HG03196 (cell line): ENCODE measurements at regions not wholly inside any gene's neighbourhood (a gene's known extent, or its start where the extent isn't known, plus 50 kb on each side); places are given as distances from the start of the nearest gene placed in this dataset.

Source experiments
- ATAC-seq: cut with Tn5 transposase; IDR thresholded peaks from one replicate; pipeline ENCODE4 v1.9.1; 2021; ENCODE audit not compliant: unreplicated experiment

DNA sequence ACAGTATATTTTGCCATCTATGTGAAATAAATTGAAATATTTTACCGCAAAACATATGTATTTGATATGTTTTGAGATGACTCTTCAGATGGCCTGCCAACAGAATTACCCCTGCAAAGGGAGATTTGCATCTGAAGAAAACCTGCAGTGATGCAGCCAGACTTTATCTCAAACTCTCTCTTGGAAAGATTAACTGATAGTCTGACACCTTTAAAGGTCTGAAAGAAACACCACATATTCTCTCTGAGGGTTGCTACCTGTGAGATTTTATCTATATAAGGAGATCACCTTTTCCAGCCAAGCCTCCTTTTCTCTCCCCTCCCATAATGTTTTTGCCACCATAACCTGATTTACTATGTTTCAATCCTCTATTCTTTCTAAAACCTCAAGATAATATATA, 1106.3 kb upstream of the IGFBP7 start:
- no peak for ATAC-seq

DNA sequence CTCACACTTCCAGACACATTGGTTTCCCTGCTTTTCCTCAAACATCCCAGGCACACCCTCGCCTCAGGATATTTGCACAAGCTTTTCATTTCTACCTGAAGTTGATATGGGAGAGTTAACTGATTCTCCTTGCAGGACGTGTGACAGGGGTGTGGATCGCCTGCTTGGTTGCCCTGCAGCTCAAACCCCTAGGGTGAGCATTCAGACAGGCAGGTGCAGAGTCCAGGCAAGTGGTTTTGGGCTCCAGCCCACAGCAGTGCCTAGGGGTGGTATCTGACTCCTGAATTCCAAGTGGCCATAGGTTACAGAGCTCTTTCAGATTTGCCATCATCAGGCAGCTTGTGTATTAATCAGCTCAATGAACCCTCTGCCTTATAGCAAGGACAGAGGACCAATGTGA, 1104.2 kb upstream of the IGFBP7 start:
- no peak for ATAC-seq

DNA sequence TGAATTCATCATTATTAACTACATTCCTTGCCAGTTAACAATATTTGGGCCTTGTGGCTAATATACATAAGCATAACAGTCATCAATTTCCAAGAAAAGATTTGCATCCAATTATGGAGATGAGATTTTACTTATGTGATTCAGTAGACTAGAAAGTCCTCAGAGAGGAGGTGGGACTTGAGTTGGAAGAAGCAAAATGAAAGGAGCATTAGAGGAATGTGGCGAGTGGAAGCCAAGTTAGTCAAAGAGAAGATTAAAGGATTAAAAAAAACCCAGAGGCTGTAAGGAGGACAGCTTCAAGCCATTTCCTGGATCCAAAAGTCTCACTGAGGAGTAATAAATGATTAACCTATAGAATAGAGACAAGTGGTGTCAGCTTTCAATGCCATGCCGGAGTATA, 1099.4 kb upstream of the IGFBP7 start:
- no peak for ATAC-seq

DNA sequence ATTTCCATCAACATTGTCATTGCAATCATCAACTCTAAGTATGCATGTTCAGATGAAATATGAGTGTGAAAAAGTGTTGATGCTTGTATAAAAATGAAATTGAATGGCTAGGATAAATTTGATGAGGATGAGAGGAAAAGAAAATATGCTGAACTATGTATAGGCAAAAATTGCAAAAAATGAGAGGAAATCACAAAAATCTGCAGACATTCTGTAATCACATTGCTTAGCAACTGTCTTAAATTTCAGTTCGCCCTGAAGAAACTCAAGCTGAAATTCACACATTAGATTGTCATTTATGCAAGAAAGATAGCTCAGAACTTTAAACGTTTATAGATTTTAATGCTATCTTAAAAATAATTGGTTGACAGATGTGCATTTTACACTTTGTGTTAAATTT, 1098.8 kb upstream of the IGFBP7 start:
- ATAC-seq = no peak

DNA sequence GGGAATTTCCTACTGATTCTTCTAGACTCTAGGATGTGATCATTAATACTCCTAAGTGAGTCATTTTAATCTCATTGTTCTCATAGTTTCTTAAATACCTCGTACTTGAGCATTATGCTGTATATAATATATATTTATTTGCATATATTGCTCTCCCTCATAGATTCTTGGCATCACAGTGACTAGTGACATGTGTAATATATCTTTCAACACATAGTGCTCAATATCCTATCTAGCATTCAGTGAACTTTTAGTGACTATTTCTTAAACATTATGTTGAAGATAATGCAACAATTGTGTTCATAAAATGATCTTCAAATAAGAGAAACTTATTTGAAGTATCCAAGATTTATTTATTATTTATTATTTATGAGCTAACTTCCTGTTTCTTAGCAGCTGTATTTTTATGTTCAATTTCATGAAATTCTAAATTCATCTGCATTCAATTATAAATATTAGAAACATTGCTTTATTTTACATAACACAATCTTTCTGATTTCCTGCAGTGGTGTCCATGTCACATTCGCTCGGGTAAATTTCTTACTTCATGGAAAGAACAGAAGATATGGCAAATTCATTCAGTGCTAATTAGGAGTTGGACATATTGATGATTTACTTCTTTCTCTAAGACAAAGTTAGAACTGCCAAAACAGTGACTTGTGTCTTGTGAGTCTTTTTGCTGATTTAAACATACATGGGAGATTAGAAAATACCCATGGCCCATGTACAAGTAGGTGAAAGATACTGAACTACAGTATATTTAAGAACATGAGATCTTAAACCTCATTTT, 1095.5 kb upstream of the IGFBP7 start:
- ATAC-seq = no peak

DNA sequence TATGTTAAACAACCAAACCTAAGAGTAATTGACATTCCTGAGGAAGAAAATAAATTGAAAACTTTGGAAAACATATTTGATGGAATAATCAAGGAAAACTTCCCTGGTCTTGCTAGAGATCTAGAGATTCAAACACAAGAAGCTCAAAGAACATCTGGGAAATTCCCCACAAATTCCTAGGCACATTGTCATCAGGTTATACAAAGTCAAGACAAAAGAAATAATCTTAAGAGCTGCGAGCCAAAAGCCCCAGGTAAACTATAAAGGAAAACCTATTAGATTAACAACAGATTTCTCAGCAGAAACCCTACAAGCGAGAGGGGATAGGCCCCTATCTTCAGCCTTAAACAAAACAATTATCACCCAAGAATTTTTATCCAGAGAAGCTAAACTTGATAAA, 1082.0 kb upstream of the IGFBP7 start:
- ATAC-seq = no peak

DNA sequence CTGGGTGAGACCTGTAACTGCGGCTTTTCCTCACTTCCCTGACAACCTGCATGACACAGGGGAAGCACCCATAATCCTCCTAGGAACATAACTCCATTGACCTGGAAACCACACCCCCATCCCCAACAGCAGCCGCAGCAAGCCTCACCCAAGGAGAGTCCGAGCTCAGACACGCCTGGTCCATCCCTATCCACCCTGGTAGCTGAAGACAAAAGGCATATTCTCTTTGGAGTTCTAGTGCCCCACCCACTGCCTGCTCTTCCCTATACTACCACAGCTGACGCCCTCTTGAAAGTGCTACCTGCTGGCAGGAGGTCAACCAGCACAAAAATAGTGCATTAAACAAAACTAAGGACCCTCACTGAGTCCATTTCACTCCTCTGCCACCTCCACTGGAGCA, 1080.9 kb upstream of the IGFBP7 start:
- no peak for ATAC-seq

DNA sequence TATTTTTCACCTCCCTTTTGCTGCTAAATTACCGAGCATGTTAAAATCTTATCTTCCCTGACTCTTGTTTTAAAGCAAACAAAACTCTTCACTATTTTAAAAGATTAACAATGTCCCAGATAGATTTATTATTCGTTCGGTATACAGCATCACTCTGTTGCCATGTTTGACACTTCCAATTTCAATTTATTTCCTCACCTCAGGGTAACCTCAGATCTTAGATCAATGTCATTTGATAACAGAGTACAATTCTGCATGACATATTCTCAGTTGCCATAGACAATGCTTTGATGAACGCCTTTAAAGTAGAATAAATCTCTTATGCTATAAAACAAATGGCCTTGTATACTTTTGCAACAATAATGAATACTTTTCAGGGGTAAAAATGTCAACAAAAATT, 1078.1 kb upstream of the IGFBP7 start:
- ATAC-seq = no peak

DNA sequence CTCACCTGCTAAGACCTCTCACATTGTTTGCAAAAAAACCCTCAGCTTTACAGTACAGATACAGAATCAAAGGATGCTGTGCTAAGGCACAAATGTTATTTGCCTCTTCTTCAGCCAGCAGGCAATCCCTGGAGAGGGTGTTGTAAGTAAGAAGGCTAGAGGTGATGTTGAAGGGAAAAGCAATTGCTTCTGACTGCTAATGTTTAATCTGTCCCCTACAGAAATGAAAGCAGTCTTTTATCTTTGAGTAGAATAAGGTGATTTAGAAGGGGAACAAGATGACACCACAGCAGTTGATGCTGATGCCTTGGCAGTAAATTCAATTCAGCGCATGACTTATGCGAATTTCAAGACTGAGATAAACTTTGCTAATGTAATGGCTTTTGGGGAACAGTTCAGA, 1064.8 kb upstream of the IGFBP7 start:
- no peak for ATAC-seq

DNA sequence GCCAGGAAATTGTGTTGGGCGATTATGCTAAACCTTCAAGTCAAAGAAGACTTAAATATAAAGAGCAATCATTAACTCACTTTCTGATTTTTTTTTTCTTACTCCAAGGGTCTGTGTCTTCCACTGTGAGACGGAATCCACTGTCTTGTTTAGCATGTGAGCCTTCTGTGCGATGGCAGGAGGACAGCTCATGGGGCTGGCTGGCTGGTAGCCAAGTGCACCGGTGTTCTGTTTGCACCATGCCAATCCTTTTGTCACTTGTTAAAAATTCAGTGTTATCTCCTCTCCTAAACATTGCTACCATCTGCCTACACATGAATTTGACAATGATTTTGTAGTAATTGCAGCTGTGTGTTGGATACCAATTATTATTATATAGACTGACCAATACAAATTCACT, 1056.3 kb upstream of the IGFBP7 start:
- ATAC-seq = no peak

DNA sequence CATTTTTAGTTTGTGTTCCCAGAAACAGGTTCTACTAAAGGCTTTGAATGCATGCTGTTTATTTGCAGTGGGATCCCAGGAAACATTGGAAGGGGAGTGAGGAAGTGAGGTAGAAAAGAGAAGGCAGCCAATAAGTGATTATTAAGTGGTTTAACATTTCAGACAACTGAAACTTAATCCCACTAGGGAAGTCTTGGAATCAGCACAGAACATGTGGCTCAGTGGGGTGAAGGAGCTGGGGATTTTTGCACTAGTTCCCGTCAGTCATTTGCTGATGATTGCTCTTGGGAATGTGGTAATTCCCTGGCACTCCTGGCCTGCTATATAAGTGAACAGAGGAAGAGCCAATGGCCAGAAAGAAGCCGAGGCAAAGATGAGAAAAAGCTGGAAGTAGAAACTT, 1053.0 kb upstream of the IGFBP7 start:
- ATAC-seq = no peak

DNA sequence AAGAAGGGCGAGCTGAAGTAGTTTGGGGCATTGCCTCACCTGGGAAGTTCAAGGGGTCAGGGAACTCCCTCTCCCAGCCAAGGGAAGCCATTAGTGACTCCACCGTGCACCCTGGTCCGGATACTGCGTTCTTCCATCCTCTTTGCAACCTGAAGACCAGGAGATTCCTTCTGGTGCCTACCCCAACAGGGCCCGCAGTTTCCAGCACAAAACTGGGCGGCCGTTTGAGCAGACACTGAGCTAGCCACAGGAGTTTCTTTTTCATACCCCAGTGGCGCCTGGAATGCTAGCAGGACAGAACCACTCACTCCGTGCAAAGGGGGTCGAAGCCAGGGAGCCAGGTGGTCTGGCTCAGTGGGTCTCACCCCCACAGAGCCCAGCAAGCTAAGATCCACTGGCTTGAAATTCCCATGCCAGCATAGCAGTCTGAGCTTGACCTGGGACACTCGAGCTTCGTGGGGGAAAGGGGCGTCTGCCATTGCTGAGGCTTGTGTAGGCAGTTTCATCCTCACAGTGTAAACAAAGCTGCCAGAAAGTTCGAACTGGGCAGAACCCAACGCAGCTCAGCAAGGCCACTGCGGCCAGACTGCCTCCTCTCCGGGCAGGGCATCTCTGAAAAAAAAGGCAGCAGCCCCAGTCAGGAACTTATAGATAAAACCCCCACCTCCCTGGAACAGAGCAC, 1039.4 kb upstream of the IGFBP7 start:
- no peak for ATAC-seq

DNA sequence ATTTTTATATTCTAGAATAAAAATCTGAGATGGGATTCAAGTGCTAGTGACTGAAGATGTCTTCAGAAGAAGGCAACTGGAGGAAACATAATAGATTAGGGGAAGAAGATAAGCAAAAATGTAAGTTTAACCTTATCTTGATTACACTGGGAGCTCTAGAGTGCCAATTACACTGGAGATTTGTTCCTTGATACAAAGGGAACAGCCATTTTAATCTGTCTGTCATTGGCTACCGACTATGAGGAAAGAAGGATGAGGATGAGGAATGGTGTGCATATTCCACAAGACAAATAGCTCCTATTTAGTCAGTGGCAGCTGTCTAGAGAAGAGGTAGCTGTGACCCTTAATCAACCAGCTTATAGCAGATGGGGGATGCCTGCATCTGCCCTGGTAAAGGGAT, 1034.5 kb upstream of the IGFBP7 start:
- ATAC-seq = no peak

DNA sequence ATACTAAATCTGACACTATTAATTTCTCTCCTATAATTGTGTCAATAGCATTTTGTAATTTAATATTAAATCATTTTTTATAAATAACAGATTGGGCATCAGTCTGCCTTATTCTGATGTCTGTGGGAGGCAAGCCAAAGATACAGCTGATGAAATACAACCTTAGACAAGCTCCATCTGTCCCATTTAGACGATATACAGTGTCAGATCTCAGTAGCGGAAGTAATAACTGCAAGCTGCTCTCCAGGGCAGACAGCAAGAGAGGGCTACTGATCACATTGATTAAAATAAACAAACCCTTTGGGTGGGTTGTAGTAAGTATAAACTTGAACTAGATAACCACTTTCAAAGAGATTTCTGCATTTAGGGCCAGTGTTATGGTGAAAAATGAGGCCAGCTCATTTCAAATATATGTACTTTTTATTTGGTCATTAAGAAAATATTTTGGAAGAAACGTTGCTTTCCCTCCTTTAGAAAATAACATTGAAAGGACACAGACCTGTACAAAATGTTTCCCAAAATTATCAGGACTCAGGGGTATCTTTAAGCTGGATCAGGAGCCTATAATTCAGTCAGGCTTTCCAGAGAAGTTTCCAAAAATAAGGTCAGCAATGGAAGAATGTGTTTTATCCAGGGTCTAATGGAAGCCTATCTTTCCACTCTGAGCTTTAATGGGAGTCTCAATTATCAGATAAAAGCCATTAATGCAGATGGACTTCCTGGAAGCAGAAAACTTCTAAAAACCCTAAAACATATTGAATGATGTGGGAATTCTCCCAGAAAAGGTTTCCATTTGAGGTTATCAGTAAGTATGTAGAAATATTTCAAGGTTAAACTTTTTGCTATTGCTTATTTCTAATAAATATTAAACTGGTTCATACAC, 1028.8 kb upstream of the IGFBP7 start:
- ATAC-seq = no peak

DNA sequence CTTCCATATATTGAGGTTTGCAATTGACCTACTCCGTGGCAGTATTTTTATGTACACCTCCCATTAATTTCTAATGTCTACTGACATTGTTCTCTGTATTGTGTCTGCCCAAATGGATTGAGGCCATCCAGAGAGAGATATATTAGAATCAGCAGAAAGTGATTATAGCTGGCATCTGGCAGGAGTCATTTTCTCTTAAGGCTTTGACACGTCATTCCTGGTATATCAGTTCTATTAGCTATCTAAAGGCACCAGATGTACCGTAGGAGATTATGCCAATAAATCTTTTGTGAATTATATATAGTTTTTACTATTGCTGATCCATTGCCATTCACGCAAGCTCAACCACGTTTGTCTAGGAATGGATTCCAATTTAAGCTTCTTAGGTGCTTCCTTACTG, 1026.4 kb upstream of the IGFBP7 start:
- no peak for ATAC-seq

DNA sequence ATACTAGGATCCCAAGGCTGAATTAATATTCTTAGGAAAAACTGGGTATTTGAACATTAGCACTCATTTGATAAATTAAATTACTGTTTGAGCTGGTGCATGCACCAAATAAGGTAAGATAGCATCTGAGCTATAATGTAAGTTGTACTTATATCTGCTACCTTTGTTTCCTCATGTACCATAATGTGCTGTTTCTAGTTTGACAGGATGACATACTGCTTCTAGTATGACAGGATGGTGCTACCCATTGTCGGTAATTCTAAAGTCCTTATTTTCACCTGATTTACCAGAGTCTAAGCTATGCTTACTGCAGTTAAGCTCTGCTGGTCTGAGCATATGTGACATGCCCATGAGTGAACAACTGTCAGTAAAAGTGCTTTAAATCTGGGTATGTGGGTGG, 1017.5 kb upstream of the IGFBP7 start:
- no peak for ATAC-seq

DNA sequence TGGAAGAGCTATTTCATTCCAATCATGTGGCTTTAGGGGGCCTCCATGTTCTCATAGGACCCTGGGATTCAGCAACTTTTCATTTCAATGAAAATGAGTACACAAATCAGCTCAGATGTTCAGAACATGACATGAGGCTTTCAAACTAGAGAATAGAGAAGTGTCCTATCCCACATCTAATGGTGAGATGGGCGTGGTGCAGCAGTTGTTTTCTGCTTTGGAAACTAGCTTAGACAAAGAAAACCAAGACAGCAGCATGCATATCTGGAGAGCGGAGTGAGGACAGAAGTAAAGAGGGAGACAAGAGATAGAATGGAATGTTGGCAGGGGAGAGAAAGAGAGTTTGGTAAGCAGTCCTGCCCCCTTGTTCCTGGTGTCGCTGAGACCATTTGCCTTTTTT, 1009.1 kb upstream of the IGFBP7 start:
- no peak for ATAC-seq

DNA sequence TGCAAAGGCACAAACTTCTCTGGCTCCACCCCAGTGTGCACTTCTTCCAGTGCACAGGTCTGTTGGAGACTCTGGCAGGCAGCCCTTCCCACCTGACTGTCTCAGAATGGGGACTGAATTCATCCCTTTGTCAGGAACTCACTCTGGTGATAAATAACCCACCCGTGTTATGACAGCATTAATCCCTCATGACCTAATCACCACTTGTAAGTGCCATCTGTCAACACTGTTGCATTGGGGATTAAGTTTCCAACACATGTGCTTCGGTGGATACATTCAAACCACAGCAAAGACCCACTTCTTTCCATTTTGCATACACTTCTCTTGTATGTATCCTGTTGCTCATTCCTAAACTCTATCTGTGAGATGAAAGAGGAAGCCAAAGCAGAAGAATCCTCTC, 1002.9 kb upstream of the IGFBP7 start:
- no peak for ATAC-seq

DNA sequence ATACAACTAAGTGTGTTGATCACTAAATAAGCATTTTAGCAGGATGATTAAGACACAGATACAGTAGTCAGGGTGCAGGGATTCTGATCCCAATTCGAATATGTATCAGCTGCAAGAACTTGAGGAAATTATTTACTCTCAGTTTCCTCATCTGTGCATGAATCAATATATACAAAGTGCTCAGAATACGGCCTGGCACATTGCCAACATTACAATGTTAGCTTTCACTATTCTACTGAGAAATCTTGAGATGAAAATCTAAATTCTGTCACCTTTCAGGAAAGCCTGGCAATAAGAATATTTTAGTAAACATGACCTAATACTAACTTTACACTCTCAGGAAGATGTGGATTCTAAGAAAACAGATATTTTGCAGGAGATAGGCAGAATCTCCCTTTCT, 1001.6 kb upstream of the IGFBP7 start:
- ATAC-seq = no peak

DNA sequence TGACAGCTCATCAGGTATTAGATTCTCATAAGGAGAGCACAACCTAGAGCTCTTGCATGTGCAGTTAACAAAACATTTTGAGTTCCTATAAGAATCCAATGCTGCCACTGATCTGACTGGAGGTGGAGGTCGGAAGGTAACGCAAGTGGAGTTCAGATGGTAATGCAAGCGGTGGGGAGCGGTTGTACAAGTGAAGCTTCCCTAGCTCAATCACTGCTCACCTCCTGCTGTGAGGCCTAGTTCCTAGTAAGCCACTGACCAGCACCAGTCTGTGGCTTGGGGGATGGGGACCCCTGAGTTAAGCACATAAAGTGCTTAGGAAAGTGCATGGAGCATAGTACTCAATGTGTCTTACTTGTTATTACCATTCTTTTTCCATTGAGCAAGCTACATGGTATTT, 983.2 kb upstream of the IGFBP7 start:
- no peak for ATAC-seq

DNA sequence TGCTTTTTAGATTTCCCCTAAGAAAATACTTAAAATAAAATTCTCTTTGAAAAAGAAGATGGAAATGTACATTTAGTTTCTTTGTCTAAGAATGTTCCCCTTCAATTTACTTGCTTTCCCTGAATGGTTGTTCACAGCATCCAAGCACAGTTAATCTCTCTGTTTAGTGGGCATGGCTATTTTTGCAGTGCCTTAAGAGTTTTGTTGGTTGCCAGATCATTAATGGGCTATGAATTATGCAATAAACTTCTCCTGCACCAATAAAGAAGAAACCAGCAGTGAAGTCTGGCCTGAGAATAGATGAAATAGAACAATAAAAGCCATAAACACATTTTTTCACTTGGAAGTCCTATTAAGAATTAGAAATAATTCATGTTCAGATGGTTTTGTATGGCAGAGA, 980.4 kb upstream of the IGFBP7 start:
- no peak for ATAC-seq

DNA sequence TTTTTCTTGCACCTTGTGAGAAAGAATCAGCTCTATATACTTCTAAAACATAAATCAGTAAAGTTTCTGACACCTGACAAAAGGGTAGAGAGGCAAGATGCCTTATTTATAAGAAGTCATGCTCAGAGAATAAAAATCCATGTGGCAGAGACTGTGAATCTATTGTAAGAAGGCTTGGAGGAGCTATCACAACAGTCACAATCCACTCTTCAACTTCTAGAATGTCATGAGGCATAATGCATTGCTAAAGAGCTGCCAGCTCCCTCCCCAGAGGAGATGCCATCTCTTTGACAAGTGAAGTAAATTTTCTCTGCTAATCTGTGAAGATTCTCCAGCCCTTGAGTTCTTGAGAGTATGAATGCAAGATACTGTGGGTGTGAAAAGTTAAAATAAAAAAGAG, 971.2 kb upstream of the IGFBP7 start:
- ATAC-seq = no peak
